ENCODE measurements at regions not wholly inside any gene's neighbourhood (a gene's known extent, or its start where the extent isn't known, plus 50 kb on each side); places are given as distances from the start of the nearest gene placed in this dataset.

DNA sequence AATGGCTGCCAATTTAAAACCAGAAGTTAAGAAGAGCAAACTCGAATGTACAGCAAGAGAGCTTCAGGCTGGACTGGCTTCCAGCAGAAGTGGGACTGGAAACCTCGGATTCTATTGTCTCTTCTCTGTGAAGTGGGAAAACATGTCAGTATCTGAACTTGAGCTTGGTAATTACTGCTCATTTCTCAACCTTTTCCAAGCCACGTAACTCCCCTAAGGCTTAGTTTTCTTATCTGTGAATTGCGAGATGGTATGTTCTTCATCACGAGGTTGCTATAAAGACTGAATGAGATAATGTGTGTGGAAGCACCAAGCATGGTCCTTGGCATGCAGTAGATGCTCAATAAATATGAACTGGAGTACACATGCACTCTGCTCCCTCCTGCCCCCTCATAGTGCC lies 259.4 kb upstream of the SPRED2 start:
- no peaks in the 10 kb centered on the region for H3K9me2 ChIP-seq (replicated peaks; ENCODE audit: low read depth, low read length)
- H3K9me3 ChIP-seq (ENCODE audit: insufficient read depth, low read depth, low read length), result no peaks in the 10 kb centered on the region
- no peak overlapping the region for H3K4me3 ChIP-seq (ENCODE audit: low read length, poor library complexity, severe bottlenecking)
- H3K79me2 ChIP-seq (ENCODE audit: insufficient read depth, low read length), result no peaks in the 10 kb centered on the region
- no peak for TF ChIP-seq EZH2phosphoT487 (IDR thresholded peaks at IDR 0.05; ENCODE audit: borderline replicate concordance)
- TF ChIP-seq, protein P1, sequence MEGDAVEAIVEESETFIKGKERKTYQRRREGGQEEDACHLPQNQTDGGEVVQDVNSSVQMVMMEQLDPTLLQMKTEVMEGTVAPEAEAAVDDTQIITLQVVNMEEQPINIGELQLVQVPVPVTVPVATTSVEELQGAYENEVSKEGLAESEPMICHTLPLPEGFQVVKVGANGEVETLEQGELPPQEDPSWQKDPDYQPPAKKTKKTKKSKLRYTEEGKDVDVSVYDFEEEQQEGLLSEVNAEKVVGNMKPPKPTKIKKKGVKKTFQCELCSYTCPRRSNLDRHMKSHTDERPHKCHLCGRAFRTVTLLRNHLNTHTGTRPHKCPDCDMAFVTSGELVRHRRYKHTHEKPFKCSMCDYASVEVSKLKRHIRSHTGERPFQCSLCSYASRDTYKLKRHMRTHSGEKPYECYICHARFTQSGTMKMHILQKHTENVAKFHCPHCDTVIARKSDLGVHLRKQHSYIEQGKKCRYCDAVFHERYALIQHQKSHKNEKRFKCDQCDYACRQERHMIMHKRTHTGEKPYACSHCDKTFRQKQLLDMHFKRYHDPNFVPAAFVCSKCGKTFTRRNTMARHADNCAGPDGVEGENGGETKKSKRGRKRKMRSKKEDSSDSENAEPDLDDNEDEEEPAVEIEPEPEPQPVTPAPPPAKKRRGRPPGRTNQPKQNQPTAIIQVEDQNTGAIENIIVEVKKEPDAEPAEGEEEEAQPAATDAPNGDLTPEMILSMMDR (conservative IDR thresholded peaks at IDR 0.05; ENCODE audit: low read length), result no peak
- no peaks in the 10 kb centered on the region for H3K36me3 ChIP-seq (ENCODE audit: insufficient read depth, low read length)
- H3K4me2 ChIP-seq (ENCODE audit: low read depth, low read length, poor library complexity, severe bottlenecking), result no peak overlapping the region
- no peaks in the 10 kb centered on the region for H4K20me1 ChIP-seq (ENCODE audit: insufficient read depth, low read length, poor library complexity, severe bottlenecking)
- H3K27me3 ChIP-seq (ENCODE audit: insufficient read depth, low read length, poor library complexity, severe bottlenecking), result no peaks in the 10 kb centered on the region
- H3F3A ChIP-seq (ENCODE audit: low read depth), result no peaks in the 10 kb centered on the region
- no peak overlapping the region for H2AFZ ChIP-seq (ENCODE audit: low read length)
- H3K9ac ChIP-seq (ENCODE audit: low read depth, low read length, poor library complexity, severe bottlenecking), result no peak overlapping the region
- no peaks in the 10 kb centered on the region for H3K4me1 ChIP-seq (ENCODE audit: insufficient read depth, low read length, poor library complexity, severe bottlenecking)

DNA sequence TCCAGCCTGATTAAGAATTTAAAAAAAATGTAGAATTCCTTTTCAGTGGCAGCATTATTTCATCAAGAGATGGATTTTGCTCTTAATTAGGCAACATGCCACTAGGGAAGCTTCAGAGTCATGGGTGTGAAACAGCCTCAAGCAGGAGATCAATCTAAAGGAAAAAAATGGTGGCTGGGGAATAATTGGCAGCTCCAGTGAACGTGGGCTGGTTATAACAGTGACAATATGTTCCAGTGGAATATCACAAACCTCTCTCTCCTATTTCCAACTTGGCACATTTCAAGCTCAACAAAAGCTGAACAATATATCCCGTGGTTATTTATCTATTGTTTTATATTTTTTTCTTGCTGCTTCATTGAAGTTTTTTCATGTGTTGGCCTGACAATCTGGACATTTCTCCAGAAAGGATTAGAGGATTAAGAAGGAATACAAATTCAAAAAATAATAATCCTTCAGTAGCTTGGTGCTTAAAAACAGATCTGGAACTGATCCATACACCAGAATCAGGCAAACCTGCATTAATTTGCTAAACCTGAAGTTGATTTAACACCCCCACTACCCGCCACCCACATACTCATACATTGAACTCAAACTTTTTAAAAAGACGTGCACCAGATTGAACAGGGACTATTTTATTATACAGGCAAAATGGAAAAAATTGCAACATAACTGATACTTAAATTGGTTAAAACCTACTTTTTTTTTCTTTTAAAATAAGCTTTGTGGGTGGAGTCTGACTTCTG lies 255.9 kb upstream of the SPRED2 start:
- Histone ChIP-seq H4K20me1 (ENCODE audit: insufficient read depth, low read length, poor library complexity, severe bottlenecking) (no peaks in the 10 kb centered on the region), H3K4me1 (ENCODE audit: insufficient read depth, low read length, poor library complexity, severe bottlenecking) (no peaks in the 10 kb centered on the region), H3K9me3 (ENCODE audit: insufficient read depth, low read depth, low read length) (no peaks in the 10 kb centered on the region), H3K79me2 (ENCODE audit: insufficient read depth, low read length) (no peaks in the 10 kb centered on the region), H3K9me2 (replicated peaks; ENCODE audit: low read depth, low read length) (no peaks in the 10 kb centered on the region), H2AFZ (ENCODE audit: low read length) (no peak overlapping the region), H3K4me3 (ENCODE audit: low read length, poor library complexity, severe bottlenecking) (no peak overlapping the region), H3K36me3 (ENCODE audit: insufficient read depth, low read length) (no peaks in the 10 kb centered on the region), H3K9ac (ENCODE audit: low read depth, low read length, poor library complexity, severe bottlenecking) (no peak overlapping the region), H3K4me2 (ENCODE audit: low read depth, low read length, poor library complexity, severe bottlenecking) (no peak overlapping the region), H3F3A (ENCODE audit: low read depth) (no peaks in the 10 kb centered on the region), H3K27me3 (ENCODE audit: insufficient read depth, low read length, poor library complexity, severe bottlenecking) (peaks cover 6% of the 10 kb centered on the region)
- TF ChIP-seq, protein P1 (conservative IDR thresholded peaks at IDR 0.05; ENCODE audit: low read length), result no peak
- no peak for TF ChIP-seq EZH2phosphoT487 (IDR thresholded peaks at IDR 0.05; ENCODE audit: borderline replicate concordance)

DNA sequence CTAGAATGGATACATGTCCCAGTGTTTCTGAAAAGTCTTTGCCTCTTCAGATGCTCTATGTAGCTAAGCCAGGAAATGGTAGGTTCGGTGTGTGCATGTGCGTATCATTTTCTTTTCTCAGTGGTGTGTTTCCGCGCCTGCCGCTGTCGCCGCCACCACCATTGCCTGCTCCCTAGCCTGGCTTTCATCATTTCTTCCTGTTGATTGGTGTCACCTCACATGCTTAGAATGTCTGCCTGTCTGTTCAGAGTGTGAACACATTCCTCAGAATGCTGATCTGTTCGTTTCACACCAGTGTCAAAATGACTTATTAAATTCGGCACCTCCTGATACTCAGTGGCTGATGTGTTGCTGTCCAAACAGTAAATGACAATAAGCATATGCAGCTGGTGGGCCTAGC lies 255.2 kb upstream of the SPRED2 start:
- H3K27me3 ChIP-seq (ENCODE audit: insufficient read depth, low read length, poor library complexity, severe bottlenecking), result peaks cover 6% of the 10 kb centered on the region
- no peak overlapping the region for H3K9ac ChIP-seq (ENCODE audit: low read depth, low read length, poor library complexity, severe bottlenecking)
- no peaks in the 10 kb centered on the region for H3K9me3 ChIP-seq (ENCODE audit: insufficient read depth, low read depth, low read length)
- no peaks in the 10 kb centered on the region for H3K9me2 ChIP-seq (replicated peaks; ENCODE audit: low read depth, low read length)
- H3K36me3 ChIP-seq (ENCODE audit: insufficient read depth, low read length), result no peaks in the 10 kb centered on the region
- H3K79me2 ChIP-seq (ENCODE audit: insufficient read depth, low read length), result no peaks in the 10 kb centered on the region
- H2AFZ ChIP-seq (ENCODE audit: low read length), result no peak overlapping the region
- TF ChIP-seq EZH2phosphoT487 (IDR thresholded peaks at IDR 0.05; ENCODE audit: borderline replicate concordance), result no peak
- TF ChIP-seq, protein P1 (conservative IDR thresholded peaks at IDR 0.05; ENCODE audit: low read length), result no peak
- no peak overlapping the region for H3K4me2 ChIP-seq (ENCODE audit: low read depth, low read length, poor library complexity, severe bottlenecking)
- no peaks in the 10 kb centered on the region for H3F3A ChIP-seq (ENCODE audit: low read depth)
- no peaks in the 10 kb centered on the region for H4K20me1 ChIP-seq (ENCODE audit: insufficient read depth, low read length, poor library complexity, severe bottlenecking)
- no peak overlapping the region for H3K4me3 ChIP-seq (ENCODE audit: low read length, poor library complexity, severe bottlenecking)
- H3K4me1 ChIP-seq (ENCODE audit: insufficient read depth, low read length, poor library complexity, severe bottlenecking), result no peaks in the 10 kb centered on the region

All from Loucy (cell line).